ENCODE measurements at regions not wholly inside any gene's neighbourhood (a gene's known extent, or its start where the extent isn't known, plus 50 kb on each side); places are given as distances from the start of the nearest gene placed in this dataset.

DNA sequence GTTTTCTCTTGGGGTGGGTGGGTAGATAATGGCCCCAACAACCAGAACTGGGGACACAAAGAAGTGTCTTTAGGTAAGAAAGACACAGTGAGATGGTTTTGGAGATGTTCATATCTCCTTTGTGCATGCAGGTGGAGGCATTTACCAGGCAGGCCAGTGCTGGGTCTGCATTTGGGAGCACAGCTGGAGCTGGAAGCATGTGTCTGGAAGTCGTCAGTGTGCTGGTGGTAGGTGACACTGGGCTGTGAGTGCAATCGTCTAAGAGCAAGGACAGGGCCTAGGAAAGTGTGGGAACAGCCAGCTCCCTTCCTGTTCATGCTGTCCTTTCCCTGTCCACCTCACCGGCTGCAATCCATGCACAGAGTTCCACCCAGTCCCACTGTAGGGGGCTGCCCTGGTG is 88.3 kb upstream of the ZNF32 start:
- intact Hi-C loops (cut with DNase I; ENCODE audit: low total_unique reads) (no loop called here), in situ Hi-C loops (cut with MboI; ENCODE audit: low pct_ligation_motif_present in 1 of 4, low pct_unique_long_range_greater_than_20kb in 1 of 4, low sequenced_read_pairs in 3 of 4) (no loop called here)
- Histone ChIP-seq H3K4me1 (no peaks in the 10 kb centered on the region), H3K9me3 (no peaks in the 10 kb centered on the region), H3K4me3 (no peak overlapping the region), H3K27me3 (no peaks in the 10 kb centered on the region), H3K27ac (no peak overlapping the region), H3K36me3 (no peaks in the 10 kb centered on the region)
- DNase-seq = no peak
- TF ChIP-seq POLR2AphosphoS5 (IDR thresholded peaks at IDR 0.05) = no peak
- no peak for TF ChIP-seq EP300 (IDR thresholded peaks at IDR 0.05; ENCODE audit: low read depth)
- no peak for TF ChIP-seq CTCF (IDR thresholded peaks at IDR 0.05)
- TF ChIP-seq POLR2A (IDR thresholded peaks at IDR 0.05) = no peak
- WGBS, 2 donors (ENCODE audit: low coverage in 1 of 2) = 40 to 60% methylated on average over 1 to 3 of the region's 3 CpGs

- intact Hi-C loops (cut with DNase I; ENCODE audit: low total_unique reads) = no loop called here
- no peak for TF ChIP-seq POLR2AphosphoS5 (IDR thresholded peaks at IDR 0.05)
- TF ChIP-seq CTCF (IDR thresholded peaks at IDR 0.05) = no peak
- TF ChIP-seq POLR2A (IDR thresholded peaks at IDR 0.05) = no peak
- TF ChIP-seq EP300 (IDR thresholded peaks at IDR 0.05; ENCODE audit: low read depth) = no peak
- DNase-seq = no peak
- H3K27me3 ChIP-seq = no peaks in the 10 kb centered on the region
- H3K36me3 ChIP-seq = no peaks in the 10 kb centered on the region
- H3K4me1 ChIP-seq = no peaks in the 10 kb centered on the region
- no peak overlapping the region for H3K4me3 ChIP-seq
- in situ Hi-C loops (cut with MboI; ENCODE audit: low pct_ligation_motif_present in 1 of 4, low pct_unique_long_range_greater_than_20kb in 1 of 4, low sequenced_read_pairs in 3 of 4) = no loop called here
- peaks cover 0 to 4% of the 10 kb centered on the region in 2 donors for H3K9me3 ChIP-seq
- 42 to 47% methylated on average over 2 of the region's 2 CpGs for WGBS, 2 donors (ENCODE audit: low coverage in 1 of 2)
- no peak overlapping the region for H3K27ac ChIP-seq
These were observed 87.2 kb upstream of the ZNF32 start for GRCh38 chr10:43735907-43736306.

GRCh38 chr10:43734716-43735115 is 86.0 kb upstream of the ZNF32 start:
- intact Hi-C loops (cut with DNase I; ENCODE audit: low total_unique reads) = no loop called here
- no peaks in the 10 kb centered on the region for H3K36me3 ChIP-seq
- no peak overlapping the region for H3K4me3 ChIP-seq
- peaks cover 4% of the 10 kb centered on the region in 2 donors for H3K9me3 ChIP-seq
- no peak for TF ChIP-seq POLR2A (IDR thresholded peaks at IDR 0.05)
- no peak for TF ChIP-seq CTCF (IDR thresholded peaks at IDR 0.05)
- TF ChIP-seq POLR2AphosphoS5 (IDR thresholded peaks at IDR 0.05) = no peak
- no peak for TF ChIP-seq EP300 (IDR thresholded peaks at IDR 0.05; ENCODE audit: low read depth)
- in situ Hi-C loops (cut with MboI; ENCODE audit: low pct_ligation_motif_present in 1 of 4, low pct_unique_long_range_greater_than_20kb in 1 of 4, low sequenced_read_pairs in 3 of 4) = no loop called here
- no peak for DNase-seq
- no peaks in the 10 kb centered on the region for H3K27me3 ChIP-seq
- no peak overlapping the region for H3K27ac ChIP-seq
- no peaks in the 10 kb centered on the region for H3K4me1 ChIP-seq

DNA sequence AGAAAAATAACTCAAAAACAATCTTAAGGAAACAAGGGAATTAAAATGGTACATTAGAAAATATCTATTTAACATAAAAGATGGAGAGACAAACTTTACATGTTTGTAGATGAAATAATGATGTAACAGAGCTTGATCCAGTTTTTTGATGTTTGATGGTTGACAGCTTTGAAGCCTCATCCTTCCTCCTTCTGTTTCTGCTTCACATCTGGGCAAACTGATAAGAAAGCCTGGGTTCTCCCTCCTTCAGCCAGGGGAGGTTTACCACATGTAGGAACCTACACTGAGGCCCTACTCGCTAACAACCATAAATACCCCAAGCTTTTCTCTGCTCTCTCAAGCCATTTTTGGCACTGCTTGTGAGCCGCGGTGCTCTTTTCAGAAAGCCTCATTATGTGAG is 82.8 kb upstream of the ZNF32 start:
- H3K27me3 ChIP-seq = no peaks in the 10 kb centered on the region
- no peaks in the 10 kb centered on the region for H3K36me3 ChIP-seq
- H3K4me3 ChIP-seq = no peak overlapping the region
- no peak for TF ChIP-seq POLR2AphosphoS5 (IDR thresholded peaks at IDR 0.05)
- no peak for TF ChIP-seq POLR2A (IDR thresholded peaks at IDR 0.05)
- TF ChIP-seq EP300 (IDR thresholded peaks at IDR 0.05; ENCODE audit: low read depth) = no peak
- no peak for TF ChIP-seq CTCF (IDR thresholded peaks at IDR 0.05)
- no peak for DNase-seq
- in situ Hi-C loops (cut with MboI; ENCODE audit: low pct_ligation_motif_present in 1 of 4, low pct_unique_long_range_greater_than_20kb in 1 of 4, low sequenced_read_pairs in 3 of 4) (no loop called here), intact Hi-C loops (cut with DNase I; ENCODE audit: low total_unique reads) (no loop called here)
- WGBS, 2 donors (ENCODE audit: low coverage in 1 of 2) = 79 to 82% methylated on average over 3 of the region's 3 CpGs
- no peak overlapping the region for H3K27ac ChIP-seq
- peaks cover 4% of the 10 kb centered on the region in 2 donors for H3K9me3 ChIP-seq
- no peaks in the 10 kb centered on the region for H3K4me1 ChIP-seq

All from transverse colon (tissue), 4 donors.